ENCODE measurements at regions not wholly inside any gene's neighbourhood (a gene's known extent, or its start where the extent isn't known, plus 50 kb on each side); places are given as distances from the start of the nearest gene placed in this dataset.
"Not testable (repeated sequence)": the region's sequence is repeated elsewhere in the genome, so short reads cannot be mapped to it uniquely, and the experiment has no call there.

DNA sequence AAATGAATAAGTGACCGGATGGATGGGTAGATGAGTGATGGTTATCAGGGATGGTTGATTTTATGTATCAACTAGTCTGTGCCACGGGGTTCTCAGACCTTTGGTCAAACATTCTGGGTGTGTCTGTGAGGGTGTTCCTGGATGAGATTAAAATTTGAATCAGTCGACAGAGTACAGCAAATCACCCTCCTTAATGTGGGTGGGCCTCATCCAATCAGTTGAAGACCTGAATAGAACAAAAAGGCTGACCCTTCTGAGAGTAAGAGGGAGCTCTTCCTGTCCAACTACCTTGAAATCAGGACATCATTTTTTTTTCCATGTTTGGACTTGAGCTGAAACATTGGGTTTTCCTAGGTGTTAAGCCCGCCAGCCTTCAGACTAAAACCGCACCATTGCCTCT lies 136.4 kb upstream of the ATXN1 start:
- no peaks in the 10 kb centered on the region for H3K36me3 ChIP-seq (ENCODE audit: insufficient read depth, low read length)
- no peak for DNase-seq (ENCODE audit: low spot score)
- H3K79me2 ChIP-seq (ENCODE audit: insufficient read depth, low read depth, low read length) = no peaks in the 10 kb centered on the region
- H3K4me1 ChIP-seq (ENCODE audit: insufficient read depth, low read length, poor library complexity, severe bottlenecking) = no peaks in the 10 kb centered on the region
- no peak for TF ChIP-seq EZH2phosphoT487 (IDR thresholded peaks at IDR 0.05; ENCODE audit: borderline replicate concordance, low read depth, low read length)
- TF ChIP-seq, protein P1, sequence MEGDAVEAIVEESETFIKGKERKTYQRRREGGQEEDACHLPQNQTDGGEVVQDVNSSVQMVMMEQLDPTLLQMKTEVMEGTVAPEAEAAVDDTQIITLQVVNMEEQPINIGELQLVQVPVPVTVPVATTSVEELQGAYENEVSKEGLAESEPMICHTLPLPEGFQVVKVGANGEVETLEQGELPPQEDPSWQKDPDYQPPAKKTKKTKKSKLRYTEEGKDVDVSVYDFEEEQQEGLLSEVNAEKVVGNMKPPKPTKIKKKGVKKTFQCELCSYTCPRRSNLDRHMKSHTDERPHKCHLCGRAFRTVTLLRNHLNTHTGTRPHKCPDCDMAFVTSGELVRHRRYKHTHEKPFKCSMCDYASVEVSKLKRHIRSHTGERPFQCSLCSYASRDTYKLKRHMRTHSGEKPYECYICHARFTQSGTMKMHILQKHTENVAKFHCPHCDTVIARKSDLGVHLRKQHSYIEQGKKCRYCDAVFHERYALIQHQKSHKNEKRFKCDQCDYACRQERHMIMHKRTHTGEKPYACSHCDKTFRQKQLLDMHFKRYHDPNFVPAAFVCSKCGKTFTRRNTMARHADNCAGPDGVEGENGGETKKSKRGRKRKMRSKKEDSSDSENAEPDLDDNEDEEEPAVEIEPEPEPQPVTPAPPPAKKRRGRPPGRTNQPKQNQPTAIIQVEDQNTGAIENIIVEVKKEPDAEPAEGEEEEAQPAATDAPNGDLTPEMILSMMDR (conservative IDR thresholded peaks at IDR 0.05; ENCODE audit: low read length) = no peak
- intact Hi-C loops (cut with micrococcal nuclease; ENCODE audit: unreplicated experiment) = no loop called here
- H4K20me1 ChIP-seq (ENCODE audit: insufficient read depth, low read length) = no peaks in the 10 kb centered on the region
- H3K27ac ChIP-seq (ENCODE audit: low read depth, low read length, poor library complexity, severe bottlenecking) = no peak overlapping the region
- H3K9me2 ChIP-seq (ENCODE audit: insufficient read depth, low read length) = no peaks in the 10 kb centered on the region
- no TSS peak for BruUV-seq (replicated peaks)
- H3K9me3 ChIP-seq (ENCODE audit: low read length) = no peaks in the 10 kb centered on the region
- no peak overlapping the region for H3K4me2 ChIP-seq (ENCODE audit: low read length)
- no peak overlapping the region for H3K4me3 ChIP-seq (ENCODE audit: low read depth, low read length, poor library complexity, severe bottlenecking)
- CTCF ChIA-PET (ENCODE audit: unreplicated experiment) = no interaction called here
- no peak overlapping the region for H2AFZ ChIP-seq (ENCODE audit: low read length)
- POLR2A ChIA-PET = interaction anchor here (0.6 kb wide), 1 partner anchor 557 kb away, joined by 5 read pairs; no protein-coding TSS in a partner anchor

DNA sequence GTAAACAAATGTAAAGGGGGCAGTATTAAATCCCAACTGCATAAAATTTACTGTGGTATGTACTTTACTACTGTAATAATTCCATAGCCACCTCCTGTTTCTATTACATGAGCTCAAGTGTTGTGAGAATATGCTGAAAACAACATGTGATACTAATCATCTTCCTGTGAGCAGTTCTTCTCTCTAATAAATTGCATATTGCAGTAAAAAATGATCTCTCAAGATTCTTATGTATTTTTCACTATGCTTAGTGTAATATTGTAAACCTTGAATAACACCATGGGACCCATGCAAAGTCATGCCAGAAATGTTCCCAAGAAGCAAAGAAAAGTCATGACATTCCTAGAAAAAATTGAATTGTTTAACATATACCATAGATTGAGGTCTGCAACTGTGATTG lies 133.0 kb upstream of the ATXN1 start:
- TF ChIP-seq, protein P1 (conservative IDR thresholded peaks at IDR 0.05; ENCODE audit: low read length) = no peak
- no peak for TF ChIP-seq EZH2phosphoT487 (IDR thresholded peaks at IDR 0.05; ENCODE audit: borderline replicate concordance, low read depth, low read length)
- DNase-seq (ENCODE audit: low spot score) = no peak
- Histone ChIP-seq H3K9me2 (ENCODE audit: insufficient read depth, low read length) (no peaks in the 10 kb centered on the region), H4K20me1 (ENCODE audit: insufficient read depth, low read length) (no peaks in the 10 kb centered on the region), H2AFZ (ENCODE audit: low read length) (no peak overlapping the region), H3K4me2 (ENCODE audit: low read length) (no peak overlapping the region), H3K36me3 (ENCODE audit: insufficient read depth, low read length) (no peaks in the 10 kb centered on the region), H3K9me3 (ENCODE audit: low read length) (no peaks in the 10 kb centered on the region), H3K4me3 (ENCODE audit: low read depth, low read length, poor library complexity, severe bottlenecking) (no peak overlapping the region), H3K4me1 (ENCODE audit: insufficient read depth, low read length, poor library complexity, severe bottlenecking) (no peaks in the 10 kb centered on the region), H3K79me2 (ENCODE audit: insufficient read depth, low read depth, low read length) (no peaks in the 10 kb centered on the region), H3K27ac (ENCODE audit: low read depth, low read length, poor library complexity, severe bottlenecking) (no peak overlapping the region)
- no TSS peak for BruUV-seq (replicated peaks)
- intact Hi-C loops (cut with micrococcal nuclease; ENCODE audit: unreplicated experiment) = no loop called here
- CTCF ChIA-PET (ENCODE audit: unreplicated experiment) = no interaction called here
- POLR2A ChIA-PET = interaction anchor here (0.6 kb wide), 1 partner anchor 362 kb away, joined by 6 read pairs; no protein-coding TSS in a partner anchor

- H3K4me1 ChIP-seq (ENCODE audit: insufficient read depth, low read length, poor library complexity, severe bottlenecking); BruUV-seq (replicated peaks); POLR2A ChIA-PET; H3K4me2 ChIP-seq (ENCODE audit: low read length); H3K79me2 ChIP-seq (ENCODE audit: insufficient read depth, low read depth, low read length); H3K4me3 ChIP-seq (ENCODE audit: low read depth, low read length, poor library complexity, severe bottlenecking); H3K9me3 ChIP-seq (ENCODE audit: low read length); H2AFZ ChIP-seq (ENCODE audit: low read length); CTCF ChIA-PET (ENCODE audit: unreplicated experiment); H3K9me2 ChIP-seq (ENCODE audit: insufficient read depth, low read length); H3K27ac ChIP-seq (ENCODE audit: low read depth, low read length, poor library complexity, severe bottlenecking); H4K20me1 ChIP-seq (ENCODE audit: insufficient read depth, low read length); intact Hi-C loops (cut with micrococcal nuclease; ENCODE audit: unreplicated experiment); DNase-seq (ENCODE audit: low spot score); H3K36me3 ChIP-seq (ENCODE audit: insufficient read depth, low read length): not testable (repeated sequence)
These were observed 129.8 kb upstream of the ATXN1 start for GRCh38 chr6:16891110-16891509.
